A549 (cell line): ENCODE measurements at regions not wholly inside any gene's neighbourhood (a gene's known extent, or its start where the extent isn't known, plus 50 kb on each side); places are given as distances from the start of the nearest gene placed in this dataset.

Source experiments
- ATAC-seq, 2 experiments: fragments of 200-7000 bp in 1 of 2; fragments of >200 bp in 1 of 2; cut with Nextera tagmentation in 1 of 2; cut with Tn5 transposase in 1 of 2; 3 replicates each; pipeline versions ENCODE4 v1.8.0 to v1.9.1; 2018 to 2020; ENCODE audit warnings: mild to moderate bottlenecking in 1 of 2, moderate library complexity in 1 of 2
- CTCF ChIA-PET: fragments of 300-600 bp; sonication (Branson Sonifier 250); formaldehyde crosslinking; extraction: SDS; loops from one replicate; lab custom pipeline; 2021; ENCODE audit warnings: antibody characterized with exemption, inconsistent platforms; lab: Yijun Ruan, JAX
- POLR2A ChIA-PET: fragments of 350-600 bp; formaldehyde crosslinking; extraction: SDS; loops from one replicate; lab custom pipeline; 2021; ENCODE audit warnings: antibody characterized with exemption, inconsistent platforms; lab: Yijun Ruan, JAX
- DNase-seq, 2 experiments: peaks; one replicate each; pipeline versions ENCODE4 v3.0.0 to v3.0.0-alpha.2; 2011 to 2016; ENCODE audit warnings: low read depth in 1 of 2, low spot score in 1 of 2
- FAIRE-seq: peaks from 2 replicates; lab custom pipeline; 2011; peaks lifted over from hg19 to GRCh38; lab: Jason Lieb, UNC
- H3K27ac ChIP-seq, 2 experiments: fragments of >200 bp; sonication (Bioruptor Twin); formaldehyde crosslinking; 3 replicates each; pipeline ENCODE4 v1.5.1; 2016 to 2017
- H3K4me1 ChIP-seq: fragments of >200 bp; sonication (Bioruptor Twin); formaldehyde crosslinking; 3 replicates; pipeline ENCODE4 v1.6.1; 2016
- H3K4me2 ChIP-seq: fragments of >200 bp; sonication (Bioruptor Twin); formaldehyde crosslinking; 3 replicates; pipeline ENCODE4 v1.6.1; 2016
- H3K4me3 ChIP-seq: fragments of >200 bp; sonication (Bioruptor Twin); formaldehyde crosslinking; 3 replicates; pipeline ENCODE4 v1.5.1; 2016
- H3K9me3 ChIP-seq: fragments of >200 bp; sonication (Bioruptor Twin); formaldehyde crosslinking; 3 replicates; pipeline ENCODE4 v1.6.1; 2016
- CBX2 ChIP-seq: fragments of 200-600 bp; sonication (generic); IDR thresholded peaks from 2 replicates; pipeline ENCODE4 v1.6.1; 2016; ENCODE audit warnings: low read depth, mild to moderate bottlenecking, borderline replicate concordance
- CHD2 ChIP-seq: fragments of 150-350 bp; IDR thresholded peaks from 2 replicates; pipeline ENCODE4 v1.6.1; 2014; ENCODE audit warnings: low read length; ENCODE audit not compliant: partially characterized antibody
- CHD4 ChIP-seq: fragments of 200-600 bp; sonication (generic); IDR thresholded peaks from 2 replicates; pipeline ENCODE4 v1.6.1; 2016; ENCODE audit warnings: antibody characterized with exemption, mild to moderate bottlenecking, borderline replicate concordance
- EHMT2 ChIP-seq: fragments of 200-600 bp; sonication (generic); IDR thresholded peaks from 2 replicates; pipeline ENCODE4 v1.6.1; 2016; ENCODE audit warnings: antibody characterized with exemption, low read depth, mild to moderate bottlenecking, moderate library complexity
- EP300 ChIP-seq, 2 experiments: fragments of >200 bp; sonication (Bioruptor Twin); formaldehyde crosslinking; IDR thresholded peaks; 2 replicates in 1 of 2; 3 replicates in 1 of 2; pipeline ENCODE4 v1.6.1; 2016 to 2017
- FOSL2 ChIP-seq, 2 experiments: fragments of 450-650 bp in 1 of 2; fragments of >200 bp in 1 of 2; sonication (Bioruptor Twin) in 1 of 2; formaldehyde crosslinking; IDR thresholded peaks; 2 replicates each; pipeline versions ENCODE4 v1.5.0 to v1.6.1; 2016 to 2020; ENCODE audit warnings: mild to moderate bottlenecking in 1 of 2, moderate library complexity in 1 of 2
- HEYL ChIP-seq: fragments of 250-450 bp; sonication (Bioruptor Pico); IDR thresholded peaks from 2 replicates; pipeline ENCODE4 v1.8.0; 2021; ENCODE audit warnings: mild to moderate bottlenecking, moderate library complexity
- HMGXB4 ChIP-seq: fragments of 250-450 bp; sonication (Bioruptor Pico); IDR thresholded peaks from 2 replicates; pipeline ENCODE4 v1.5.0; 2021; ENCODE audit warnings: mild to moderate bottlenecking, moderate library complexity, borderline replicate concordance
- HOXB13 ChIP-seq: fragments of 250-450 bp; sonication (Bioruptor Pico); IDR thresholded peaks from 2 replicates; pipeline ENCODE4 v1.5.0; 2020; ENCODE audit warnings: low read depth, mild to moderate bottlenecking, moderate library complexity
- HOXB5 ChIP-seq: fragments of 250-450 bp; sonication (Bioruptor Pico); IDR thresholded peaks from 2 replicates; pipeline ENCODE4 v1.5.0; 2020; ENCODE audit warnings: mild to moderate bottlenecking, moderate library complexity
- NFE2L2 ChIP-seq: fragments of 150-350 bp; conservative IDR thresholded peaks from 2 replicates; pipeline ENCODE4 v1.6.1; 2014; ENCODE audit warnings: low read length
- POLR2AphosphoS2 ChIP-seq: conservative IDR thresholded peaks from 2 replicates; pipeline ENCODE4 v1.6.1; 2012; ENCODE audit warnings: low read length, improper control_type of control experiment, inconsistent platforms
- RAD21 ChIP-seq, 2 experiments: fragments of >200 bp in 1 of 2; sonication (Bioruptor Twin) in 1 of 2; formaldehyde crosslinking in 1 of 2; IDR thresholded peaks in 1 of 2; conservative IDR thresholded peaks in 1 of 2; 2 replicates in 1 of 2; 3 replicates in 1 of 2; pipeline ENCODE4 v1.6.1; 2012 to 2018; ENCODE audit warnings: inconsistent platforms in 1 of 2
- RARB ChIP-seq: fragments of 250-450 bp; sonication (Bioruptor Pico); IDR thresholded peaks from 2 replicates; pipeline ENCODE4 v1.8.0; 2021; ENCODE audit warnings: mild to moderate bottlenecking, moderate library complexity
- RCOR1 ChIP-seq: fragments of 150-350 bp; IDR thresholded peaks from 2 replicates; pipeline ENCODE4 v1.6.1; 2014; ENCODE audit warnings: antibody characterized with exemption, low read length, low read depth
- REST ChIP-seq: fragments of 200-600 bp; sonication (generic); IDR thresholded peaks from 2 replicates; pipeline ENCODE4 v1.6.1; 2016; ENCODE audit warnings: antibody characterized with exemption, mild to moderate bottlenecking, moderate library complexity
- SMC3 ChIP-seq: fragments of >200 bp; sonication (Bioruptor Twin); formaldehyde crosslinking; IDR thresholded peaks from 3 replicates; pipeline ENCODE4 v1.6.1; 2018; ENCODE audit warnings: inconsistent platforms
- TFCP2L1 ChIP-seq: fragments of 250-450 bp; sonication (Bioruptor Pico); IDR thresholded peaks from 2 replicates; pipeline ENCODE4 v1.5.0; 2021; ENCODE audit warnings: mild to moderate bottlenecking
- TP53 ChIP-seq: fragments of 250-450 bp; sonication (Bioruptor Pico); IDR thresholded peaks from 2 replicates; pipeline ENCODE4 v1.5.0; 2021; ENCODE audit warnings: mild to moderate bottlenecking, moderate library complexity
- ZC3H11A ChIP-seq: fragments of 450-650 bp; IDR thresholded peaks from 2 replicates; pipeline ENCODE4 v1.6.1; 2014; ENCODE audit warnings: antibody characterized with exemption, mild to moderate bottlenecking
- ZFP36 ChIP-seq: fragments of 450-650 bp; IDR thresholded peaks from 2 replicates; pipeline ENCODE4 v1.6.1; 2014; ENCODE audit warnings: borderline replicate concordance; ENCODE audit not compliant: partially characterized antibody
- WGBS: methylation state at CpG from one replicate; pipeline ENCODE4 v1.1.6; 2017; ENCODE audit errors: missing lambda C conversion rate; 5-methylcytosine and 5-hydroxymethylcytosine counted together
- TF ChIP-seq, protein P1 (sequence below): IDR thresholded peaks from 2 replicates; pipeline ENCODE4 v1.6.1; 2012; ENCODE audit warnings: low read depth, borderline replicate concordance
- TF ChIP-seq, protein P2 (sequence below): fragments of >200 bp; sonication (Bioruptor Twin); formaldehyde crosslinking; IDR thresholded peaks from 3 replicates; pipeline ENCODE4 v1.6.1; 2016

DNA sequence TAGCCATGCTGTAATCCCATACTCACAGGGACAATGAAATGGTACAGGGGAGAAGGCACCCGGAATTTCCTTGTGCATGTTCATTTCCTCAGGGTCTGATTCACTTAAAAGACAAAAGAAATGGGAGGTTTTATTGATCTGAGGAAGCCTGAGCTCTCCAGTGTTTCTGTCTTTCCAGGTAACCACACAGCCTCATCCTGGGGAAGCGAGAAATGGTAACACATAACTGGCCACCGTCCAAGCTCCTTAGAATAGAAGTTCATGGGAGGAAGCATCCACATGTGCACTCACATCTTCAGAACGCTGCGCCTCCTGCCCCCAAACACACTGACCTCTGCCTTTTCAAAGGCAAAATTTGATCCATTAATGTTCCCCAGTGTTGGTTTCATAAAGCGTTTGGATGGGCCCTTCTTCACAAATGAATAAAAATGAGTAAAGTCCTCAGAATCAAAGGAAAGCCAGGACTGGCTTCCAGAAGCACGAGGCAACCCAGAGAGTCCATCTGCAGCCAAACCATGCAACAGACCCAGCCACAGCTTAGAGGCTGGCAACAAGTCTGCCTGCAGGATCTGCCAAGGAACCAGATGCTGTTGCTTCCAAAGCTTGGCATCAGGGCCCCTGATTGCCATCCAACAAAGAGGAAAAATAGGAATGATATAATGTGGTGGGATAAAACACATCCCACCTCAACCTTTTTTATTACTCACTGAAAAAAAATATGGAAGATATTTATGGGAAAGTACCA, 120.3 kb downstream of the ZBTB18 start:
- POLR2A ChIA-PET: no interaction called here
- no peak for ATAC-seq
- FAIRE-seq: no peak
- Histone ChIP-seq H3K4me2 (no peak overlapping the region), H3K4me1 (peaks cover 6% of the 10 kb centered on the region), H3K9me3 (no peaks in the 10 kb centered on the region), H3K4me3 (no peak overlapping the region), H3K27ac (no peak overlapping the region)
- DNase-seq: no peak
- no peak for TF ChIP-seq CBX2
- TF ChIP-seq ZC3H11A: no peak
- TF ChIP-seq HMGXB4 (CRISPR knock-in tag): no peak
- no peak for TF ChIP-seq HOXB13 (CRISPR knock-in tag)
- TF ChIP-seq NFE2L2: no peak
- no peak for TF ChIP-seq RCOR1
- TF ChIP-seq REST: no peak
- TF ChIP-seq TP53: no peak
- TF ChIP-seq TFCP2L1 (CRISPR knock-in tag): no peak
- TF ChIP-seq EHMT2: no peak
- TF ChIP-seq CHD2: no peak
- 70% methylated on average over 7 of the region's 7 CpGs for WGBS
- CTCF ChIA-PET: interaction anchor here (1.0 to 1.1 kb wide), 2 partner anchors 9 to 10 kb away, joined by 3 read pairs; no protein-coding TSS in a partner anchor

- CTCF ChIA-PET: no interaction called here
These were observed 122.2 kb downstream of the ZBTB18 start for GRCh38 chr1:244173240-244173639.

More at GRCh38 chr1:244173240-244173639, 122.2 kb downstream of the ZBTB18 start:
- POLR2A ChIA-PET: no interaction called here
- Histone ChIP-seq H3K4me3 (no peak overlapping the region), H3K4me2 (no peak overlapping the region), H3K27ac (no peak overlapping the region), H3K9me3 (no peaks in the 10 kb centered on the region), H3K4me1 (peaks cover 10% of the 10 kb centered on the region)
- ATAC-seq (no peak), DNase-seq (no peak), FAIRE-seq (no peak)
- TF ChIP-seq ZC3H11A (no peak), ZFP36 (no peak), CBX2 (no peak), RARB (no peak), RAD21 (conservative IDR thresholded peaks at IDR 0.05 in 1 of 2, IDR thresholded peaks at IDR 0.05 in 1 of 2) (no peak), HOXB5 (no peak), HEYL (CRISPR knock-in tag) (no peak), FOSL2 (IDR thresholded peaks at IDR 0.05) (no peak), FOSL2 (CRISPR knock-in tag; IDR thresholded peaks at IDR 0.05) (no peak), EP300 (IDR thresholded peaks at IDR 0.05) (no peak), POLR2AphosphoS2 (no peak), SMC3 (no peak), CHD4 (no peak)
- TF ChIP-seq, protein P1, sequence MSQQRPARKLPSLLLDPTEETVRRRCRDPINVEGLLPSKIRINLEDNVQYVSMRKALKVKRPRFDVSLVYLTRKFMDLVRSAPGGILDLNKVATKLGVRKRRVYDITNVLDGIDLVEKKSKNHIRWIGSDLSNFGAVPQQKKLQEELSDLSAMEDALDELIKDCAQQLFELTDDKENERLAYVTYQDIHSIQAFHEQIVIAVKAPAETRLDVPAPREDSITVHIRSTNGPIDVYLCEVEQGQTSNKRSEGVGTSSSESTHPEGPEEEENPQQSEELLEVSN: no peak
- TF ChIP-seq, protein P2, sequence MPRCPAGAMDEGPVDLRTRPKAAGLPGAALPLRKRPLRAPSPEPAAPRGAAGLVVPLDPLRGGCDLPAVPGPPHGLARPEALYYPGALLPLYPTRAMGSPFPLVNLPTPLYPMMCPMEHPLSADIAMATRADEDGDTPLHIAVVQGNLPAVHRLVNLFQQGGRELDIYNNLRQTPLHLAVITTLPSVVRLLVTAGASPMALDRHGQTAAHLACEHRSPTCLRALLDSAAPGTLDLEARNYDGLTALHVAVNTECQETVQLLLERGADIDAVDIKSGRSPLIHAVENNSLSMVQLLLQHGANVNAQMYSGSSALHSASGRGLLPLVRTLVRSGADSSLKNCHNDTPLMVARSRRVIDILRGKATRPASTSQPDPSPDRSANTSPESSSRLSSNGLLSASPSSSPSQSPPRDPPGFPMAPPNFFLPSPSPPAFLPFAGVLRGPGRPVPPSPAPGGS: no peak
- WGBS: 87% methylated on average over 4 of the region's 4 CpGs
